ENCODE measurements at regions not wholly inside any gene's neighbourhood (a gene's known extent, or its start where the extent isn't known, plus 50 kb on each side); places are given as distances from the start of the nearest gene placed in this dataset.

- H3K4me1 ChIP-seq (ENCODE audit: control insufficient read depth, extremely low read depth, insufficient read depth, low read length), result no peaks in the 10 kb centered on the region
These were observed 521.5 kb downstream of the FUT8 start for GRCh38 chr14:65934070-65934435.

GRCh38 chr14:65936342-65936975 is 523.9 kb downstream of the FUT8 start:
- Histone ChIP-seq H2AFZ (ENCODE audit: low read length) (no peak overlapping the region), H3K79me2 (ENCODE audit: control insufficient read depth, insufficient read depth, low read length) (no peaks in the 10 kb centered on the region), H3K9ac (ENCODE audit: insufficient read depth, low read length) (no peak overlapping the region), H3K9me3 (ENCODE audit: control insufficient read depth, insufficient read depth, low read depth, low read length) (no peaks in the 10 kb centered on the region), H3K4me3 (replicated peaks in 1 of 4; ENCODE audit: control extremely low read depth in 1 of 4, insufficient read depth in 1 of 4, low read depth in 3 of 4, low read length in 4 of 4) (no peak overlapping the region), H3K27me3 (ENCODE audit: control insufficient read depth, insufficient read depth, low read length) (no peaks in the 10 kb centered on the region), H3K4me2 (ENCODE audit: extremely low read depth, insufficient read depth, low read length) (no peak overlapping the region), H3K27ac (ENCODE audit: insufficient read depth, low read length) (no peak overlapping the region), H4K20me1 (ENCODE audit: control insufficient read depth, extremely low read depth, insufficient read depth, low read length) (no peaks in the 10 kb centered on the region), H3K4me1 (ENCODE audit: control insufficient read depth, extremely low read depth, insufficient read depth, low read length) (no peaks in the 10 kb centered on the region), H3K36me3 (ENCODE audit: control insufficient read depth, insufficient read depth, low read length) (no peaks in the 10 kb centered on the region)
- DNase-seq (ENCODE audit: low read depth in 2 of 2), result no peak
- TF ChIP-seq EZH2 (IDR thresholded peaks at IDR 0.05; ENCODE audit: low read length, missing control alignments), result no peak
- no peak for TF ChIP-seq CTCF (conservative IDR thresholded peaks at IDR 0.05 in 1 of 2, IDR thresholded peaks at IDR 0.05 in 1 of 2; ENCODE audit: low read depth in 1 of 2, low read length in 2 of 2)

More at GRCh38 chr14:65934070-65934435, 521.5 kb downstream of the FUT8 start:
- no peaks in the 10 kb centered on the region for H4K20me1 ChIP-seq (ENCODE audit: control insufficient read depth, extremely low read depth, insufficient read depth, low read length)
- no peaks in the 10 kb centered on the region for H3K9me3 ChIP-seq (ENCODE audit: control insufficient read depth, insufficient read depth, low read depth, low read length)
- H3K79me2 ChIP-seq (ENCODE audit: control insufficient read depth, insufficient read depth, low read length), result no peaks in the 10 kb centered on the region
- no peak overlapping the region for H3K4me3 ChIP-seq (replicated peaks in 1 of 4; ENCODE audit: control extremely low read depth in 1 of 4, insufficient read depth in 1 of 4, low read depth in 3 of 4, low read length in 4 of 4)
- no peaks in the 10 kb centered on the region for H3K36me3 ChIP-seq (ENCODE audit: control insufficient read depth, insufficient read depth, low read length)
- no peak for DNase-seq (ENCODE audit: low read depth in 2 of 2)
- H3K27ac ChIP-seq (ENCODE audit: insufficient read depth, low read length), result no peak overlapping the region
- no peak overlapping the region for H2AFZ ChIP-seq (ENCODE audit: low read length)
- H3K27me3 ChIP-seq (ENCODE audit: control insufficient read depth, insufficient read depth, low read length), result no peaks in the 10 kb centered on the region
- H3K4me2 ChIP-seq (ENCODE audit: extremely low read depth, insufficient read depth, low read length), result no peak overlapping the region
- no peak for TF ChIP-seq CTCF (conservative IDR thresholded peaks at IDR 0.05 in 1 of 2, IDR thresholded peaks at IDR 0.05 in 1 of 2; ENCODE audit: low read depth in 1 of 2, low read length in 2 of 2)
- no peak for TF ChIP-seq EZH2 (IDR thresholded peaks at IDR 0.05; ENCODE audit: low read length, missing control alignments)
- no peak overlapping the region for H3K9ac ChIP-seq (ENCODE audit: insufficient read depth, low read length)

GRCh38 chr14:65937079-65937959 is 524.8 kb downstream of the FUT8 start:
- no peaks in the 10 kb centered on the region for H3K9me3 ChIP-seq (ENCODE audit: control insufficient read depth, insufficient read depth, low read depth, low read length)
- no peak overlapping the region for H3K27ac ChIP-seq (ENCODE audit: insufficient read depth, low read length)
- H3K27me3 ChIP-seq (ENCODE audit: control insufficient read depth, insufficient read depth, low read length), result no peaks in the 10 kb centered on the region
- TF ChIP-seq EZH2 (IDR thresholded peaks at IDR 0.05; ENCODE audit: low read length, missing control alignments), result no peak
- no peak for TF ChIP-seq CTCF (conservative IDR thresholded peaks at IDR 0.05 in 1 of 2, IDR thresholded peaks at IDR 0.05 in 1 of 2; ENCODE audit: low read depth in 1 of 2, low read length in 2 of 2)
- DNase-seq (ENCODE audit: low read depth in 2 of 2), result no peak
- H3K79me2 ChIP-seq (ENCODE audit: control insufficient read depth, insufficient read depth, low read length), result no peaks in the 10 kb centered on the region
- H3K4me2 ChIP-seq (ENCODE audit: extremely low read depth, insufficient read depth, low read length), result no peak overlapping the region
- no peak overlapping the region for H2AFZ ChIP-seq (ENCODE audit: low read length)
- H3K4me1 ChIP-seq (ENCODE audit: control insufficient read depth, extremely low read depth, insufficient read depth, low read length), result no peaks in the 10 kb centered on the region
- no peak overlapping the region for H3K9ac ChIP-seq (ENCODE audit: insufficient read depth, low read length)
- no peak overlapping the region for H3K4me3 ChIP-seq (replicated peaks in 1 of 4; ENCODE audit: control extremely low read depth in 1 of 4, insufficient read depth in 1 of 4, low read depth in 3 of 4, low read length in 4 of 4)
- H4K20me1 ChIP-seq (ENCODE audit: control insufficient read depth, extremely low read depth, insufficient read depth, low read length), result no peaks in the 10 kb centered on the region
- no peaks in the 10 kb centered on the region for H3K36me3 ChIP-seq (ENCODE audit: control insufficient read depth, insufficient read depth, low read length)

Measured in fibroblast of lung (primary cell).